ENCODE measurements at regions not wholly inside any gene's neighbourhood (a gene's known extent, or its start where the extent isn't known, plus 50 kb on each side); places are given as distances from the start of the nearest gene placed in this dataset.

- no peak for ATAC-seq (ENCODE audit: low read depth)
- H3K4me2 ChIP-seq (replicated peaks; ENCODE audit: low read depth, low read length, poor library complexity, severe bottlenecking): no peak overlapping the region
- POLR2A ChIA-PET: no interaction called here
- 100% methylated on average over 3 of the region's 3 CpGs for WGBS (ENCODE audit: insufficient coverage)
- H3K36me3 ChIP-seq (replicated peaks in 1 of 2; ENCODE audit: control extremely low read depth in 1 of 2, control insufficient read depth in 1 of 2, extremely low read depth in 1 of 2, insufficient read depth in 2 of 2, low read length in 1 of 2): no peaks in the 10 kb centered on the region
- H2AFZ ChIP-seq (ENCODE audit: insufficient read depth, low read depth, low read length, poor library complexity, severe bottlenecking): no peak overlapping the region
- no peak overlapping the region for H3K27ac Mint-ChIP-seq
- H3K4me3 Mint-ChIP-seq: no peak overlapping the region
- DNase-seq: no peak
- H3K9ac ChIP-seq (ENCODE audit: low read length): no peak overlapping the region
- H3K4me3 ChIP-seq (ENCODE audit: control extremely low read depth in 1 of 5, extremely low read depth in 1 of 5, insufficient read depth in 1 of 5, low read depth in 2 of 5, low read length in 4 of 5): no peak overlapping the region
- TF ChIP-seq EZH2 (IDR thresholded peaks at IDR 0.05; ENCODE audit: borderline replicate concordance, insufficient read depth, low read depth, low read length, poor library complexity, severe bottlenecking) (no peak), CTCF (IDR thresholded peaks at IDR 0.05) (no peak)
- no peaks in the 10 kb centered on the region for H3K27me3 Mint-ChIP-seq
- H3K27ac ChIP-seq (ENCODE audit: low read length in 2 of 2): no peak overlapping the region
- CTCF ChIA-PET: no interaction called here
- no peaks in the 10 kb centered on the region for H3K79me2 ChIP-seq (ENCODE audit: control insufficient read depth, insufficient read depth, low read length)
- peaks cover 8% of the 10 kb centered on the region for H3K9me3 Mint-ChIP-seq (ENCODE audit: insufficient read depth)
- peaks cover 0 to 29% (median 10%) of the 10 kb centered on the region in 3 donors for H3K9me3 ChIP-seq (ENCODE audit: control extremely low read depth in 1 of 3, control insufficient read depth in 2 of 3, insufficient read depth in 1 of 3, low read length in 2 of 3)
- no peaks in the 10 kb centered on the region for H3K4me1 Mint-ChIP-seq
- no peaks in the 10 kb centered on the region for H4K20me1 ChIP-seq (ENCODE audit: control insufficient read depth, insufficient read depth, low read length, poor library complexity, severe bottlenecking)
- H3K4me1 ChIP-seq (ENCODE audit: control insufficient read depth in 2 of 2, insufficient read depth in 2 of 2, low read length in 2 of 2): no peaks in the 10 kb centered on the region
- intact Hi-C loops (cut with micrococcal nuclease): no loop called here
- no peaks in the 10 kb centered on the region for H3K27me3 ChIP-seq (replicated peaks in 1 of 4; ENCODE audit: control extremely low read depth in 1 of 4, control insufficient read depth in 3 of 4, insufficient read depth in 4 of 4, low read length in 3 of 4)
Observed at GRCh38 chr1:19535214-19535613, 49.9 kb upstream of the CAPZB start.

Data from B cell (primary cell).